GM18517 (cell line): ENCODE measurements at regions not wholly inside any gene's neighbourhood (a gene's known extent, or its start where the extent isn't known, plus 50 kb on each side); places are given as distances from the start of the nearest gene placed in this dataset.

Source experiments
- ATAC-seq: cut with Tn5 transposase; IDR thresholded peaks from one replicate; pipeline ENCODE4 v1.9.1; 2021; ENCODE audit warnings: mild to moderate bottlenecking, moderate library complexity; ENCODE audit not compliant: unreplicated experiment

DNA sequence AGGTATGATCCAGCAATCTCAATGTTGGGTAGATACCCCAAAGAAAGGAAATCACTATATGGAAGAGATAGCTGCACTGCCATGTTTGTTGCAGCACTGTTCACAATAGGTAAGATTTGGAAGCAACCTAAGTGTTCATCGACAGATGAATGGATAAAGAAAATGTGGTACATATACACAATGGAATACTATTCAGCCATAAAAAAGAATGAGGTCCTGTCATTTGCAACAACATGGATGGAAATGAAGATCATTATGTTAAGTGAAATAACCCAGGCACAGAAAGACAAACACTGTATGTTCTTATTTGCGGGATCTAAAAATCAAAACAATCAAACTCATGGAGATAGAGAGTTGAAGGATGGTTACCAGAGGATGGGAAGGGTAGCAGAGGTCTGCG is 372.4 kb upstream of the SPRED2 start:
- no peak for ATAC-seq

DNA sequence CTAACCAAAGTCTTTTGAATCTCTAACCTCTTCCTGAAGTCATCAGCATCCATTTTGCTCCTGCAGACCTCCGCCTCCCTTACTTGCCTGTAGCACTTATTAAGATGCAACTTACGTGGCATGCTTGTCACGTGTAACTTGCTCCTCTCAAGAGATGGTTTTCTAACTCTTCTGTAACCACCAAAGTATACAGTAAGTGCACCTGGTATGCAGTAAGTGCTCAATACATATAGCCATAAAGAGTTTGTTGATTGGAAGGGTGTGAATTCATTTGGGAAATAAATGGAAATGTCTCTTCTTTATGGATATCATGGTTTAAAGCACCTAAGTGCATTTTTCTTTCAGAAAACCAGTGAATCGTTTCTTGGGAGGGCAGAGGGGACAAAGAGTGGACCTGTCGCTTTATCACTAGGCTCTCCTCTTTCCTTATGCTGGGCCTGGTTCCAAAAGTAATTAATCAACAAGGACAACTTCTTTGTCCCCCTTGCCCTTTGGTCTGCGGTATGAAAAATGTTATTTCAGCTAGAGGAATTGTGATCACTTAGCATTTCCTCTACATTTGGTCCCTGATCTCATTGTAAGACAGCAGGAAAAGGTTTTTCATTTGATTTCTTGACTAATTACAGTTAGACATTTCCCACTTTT is 370.0 kb upstream of the SPRED2 start:
- ATAC-seq = no peak

DNA sequence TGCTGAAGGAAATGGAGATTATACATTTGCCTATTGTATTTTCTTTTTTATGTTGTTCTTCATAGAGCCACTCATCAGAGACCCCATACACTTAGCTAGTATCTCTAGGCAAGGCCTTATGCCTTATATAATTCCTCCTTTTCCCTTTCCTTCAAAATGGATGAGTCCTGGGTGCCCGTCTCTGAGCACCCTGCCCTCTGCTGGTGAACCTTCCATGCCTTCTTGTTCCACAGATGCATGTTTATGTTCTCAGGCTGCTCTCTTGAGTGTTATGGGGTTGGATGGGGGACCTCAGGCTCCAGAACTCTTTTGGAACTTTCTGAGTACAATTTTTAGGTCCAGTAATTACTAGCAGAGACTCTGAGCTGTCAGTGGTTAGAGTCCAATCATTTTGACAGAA is 368.6 kb upstream of the SPRED2 start:
- ATAC-seq = no peak

DNA sequence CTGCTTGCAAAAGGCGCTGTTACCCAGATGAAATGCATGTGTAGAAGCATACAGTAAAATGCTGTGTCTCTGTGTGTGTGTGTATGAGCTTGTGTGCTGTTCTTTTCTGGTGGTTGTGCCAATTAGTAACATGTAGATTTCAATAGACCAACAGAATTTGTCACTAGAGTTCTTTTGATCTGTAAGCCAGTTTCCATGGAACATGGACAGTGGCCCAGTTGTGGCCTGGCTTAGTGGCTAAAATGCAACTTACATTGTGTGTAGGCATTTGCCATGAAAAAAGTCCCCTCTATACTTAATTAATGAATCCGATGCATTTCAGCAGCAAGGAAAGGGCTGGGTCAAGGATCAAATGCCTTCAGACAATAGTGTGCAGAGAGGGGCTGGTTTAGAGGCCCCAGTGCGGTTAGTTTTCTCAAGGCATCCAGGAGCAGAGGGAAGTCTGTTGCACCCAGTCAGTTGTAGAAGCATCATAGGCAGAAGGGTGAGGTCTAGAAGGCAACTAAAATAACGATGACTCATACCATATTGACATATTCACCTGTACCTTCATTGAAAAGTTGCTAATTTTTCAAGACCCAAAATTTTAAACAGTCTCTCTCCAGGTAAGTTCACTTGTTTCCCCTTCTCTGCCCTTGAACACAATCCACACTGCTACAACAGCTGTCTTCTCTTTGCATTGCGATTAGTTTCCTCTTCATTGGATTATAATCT is 366.9 kb upstream of the SPRED2 start:
- no peak for ATAC-seq

DNA sequence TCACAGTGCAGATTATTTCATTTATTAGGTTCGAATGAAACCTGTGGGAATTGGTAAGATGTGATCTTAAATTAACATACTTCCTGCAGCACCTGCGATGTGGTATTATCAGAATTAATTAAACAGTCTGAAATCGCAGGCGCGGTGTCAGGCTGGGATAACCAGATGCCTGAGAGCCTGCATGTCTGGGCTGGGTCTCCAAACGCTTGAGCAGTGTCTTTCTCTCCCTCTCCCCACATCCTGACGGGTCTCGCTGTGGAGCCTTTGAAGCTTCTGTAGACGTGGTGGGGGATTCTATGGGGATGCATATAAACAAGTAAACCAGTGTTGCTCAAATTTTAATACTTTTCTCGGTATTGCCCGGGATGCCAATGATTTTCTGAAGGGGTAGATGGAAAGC is 366.2 kb upstream of the SPRED2 start:
- ATAC-seq = no peak

DNA sequence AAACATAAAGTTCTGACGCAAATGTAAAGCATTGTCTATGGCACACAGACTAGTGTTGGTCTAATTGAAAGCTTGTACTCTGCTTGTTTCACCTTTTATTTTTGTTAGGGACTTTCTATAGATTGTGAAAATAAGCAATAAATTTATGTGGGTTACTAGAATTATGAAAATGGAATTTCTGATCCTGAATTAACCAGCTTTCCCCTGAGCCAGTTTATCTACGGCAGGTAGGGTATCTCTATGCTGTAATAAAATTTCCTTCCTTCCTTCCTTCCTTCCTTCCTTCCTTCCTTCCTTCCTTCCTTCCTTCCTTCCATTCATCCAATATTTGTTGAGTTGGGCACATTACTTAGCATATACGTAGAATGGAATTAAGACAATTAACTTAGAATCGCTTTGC is 362.6 kb upstream of the SPRED2 start:
- no peak for ATAC-seq

DNA sequence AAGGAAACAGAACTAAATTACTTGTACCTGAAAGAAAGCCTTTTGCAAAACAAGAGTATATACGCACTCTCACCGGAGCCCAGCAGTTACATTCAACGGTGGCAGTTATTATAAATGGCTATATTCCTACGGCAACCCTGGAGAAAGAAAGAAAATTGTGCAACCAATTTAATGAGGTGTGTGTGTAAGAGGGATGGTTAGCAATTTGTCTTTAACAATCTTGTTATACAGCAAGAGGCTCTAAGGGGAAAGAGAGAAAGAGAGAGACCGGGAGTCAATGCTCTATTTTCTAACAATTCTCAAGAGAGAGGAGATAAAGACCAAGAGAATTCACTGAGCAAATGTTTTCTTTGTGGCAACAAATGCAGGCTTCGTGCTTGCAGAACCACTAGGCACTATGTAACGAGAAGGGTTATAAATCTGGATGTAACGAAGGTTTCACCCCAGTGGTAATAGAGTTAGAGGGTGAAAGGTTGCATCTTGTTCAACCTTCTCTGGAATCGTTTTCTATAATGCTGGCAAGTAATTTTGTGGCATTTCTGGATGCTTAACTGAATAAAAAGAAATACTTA is 359.1 kb upstream of the SPRED2 start:
- no peak for ATAC-seq

DNA sequence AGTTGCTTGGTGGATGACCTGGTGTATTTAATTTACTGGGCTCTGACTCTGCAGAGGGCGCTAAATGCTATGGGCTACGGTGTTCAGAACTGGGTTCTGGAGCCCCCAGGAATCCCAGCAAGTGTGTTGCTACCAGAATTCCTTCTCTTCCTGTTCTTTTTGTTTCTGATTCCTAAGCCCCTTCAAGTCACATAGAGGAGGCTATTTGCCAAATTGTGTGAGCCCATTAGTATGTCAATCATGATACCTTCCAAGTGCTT is 358.2 kb upstream of the SPRED2 start:
- ATAC-seq = no peak

DNA sequence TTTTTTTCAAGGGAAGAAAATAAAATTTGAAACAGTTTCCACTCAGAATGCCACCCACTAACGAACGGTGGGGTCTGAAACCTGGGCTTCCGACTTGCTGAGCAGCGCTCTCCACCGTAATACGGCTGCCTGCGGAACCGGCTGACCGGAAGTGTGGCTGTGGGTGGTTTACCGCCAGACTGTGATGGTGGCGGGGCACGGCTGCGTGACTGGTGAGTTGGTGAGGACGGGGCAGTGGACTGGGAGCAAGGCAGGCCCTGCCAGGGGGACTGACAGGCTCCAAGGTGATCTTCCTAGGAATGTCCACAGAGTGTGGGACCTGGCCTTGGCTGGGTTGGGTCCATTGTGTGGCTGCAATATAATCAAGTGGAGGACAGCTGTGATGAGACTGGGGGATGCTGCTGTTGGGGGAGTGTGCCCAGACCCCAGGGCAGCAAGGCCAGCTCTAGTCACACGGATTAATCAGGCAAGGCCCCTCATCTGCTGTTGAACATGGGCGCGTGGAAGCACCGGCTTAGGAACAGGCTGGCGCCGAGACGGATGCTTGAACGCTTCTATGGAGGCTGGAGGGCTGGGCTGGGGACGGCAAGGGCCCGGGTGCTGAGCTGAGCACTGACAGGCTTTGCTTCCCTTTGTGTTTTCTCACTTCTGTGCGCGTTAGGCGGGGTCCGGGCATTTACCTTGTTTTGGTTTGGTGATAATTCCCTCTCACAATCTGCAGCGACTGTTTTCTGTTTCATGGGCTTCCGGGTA is 357.7 kb upstream of the SPRED2 start:
- ATAC-seq = no peak

DNA sequence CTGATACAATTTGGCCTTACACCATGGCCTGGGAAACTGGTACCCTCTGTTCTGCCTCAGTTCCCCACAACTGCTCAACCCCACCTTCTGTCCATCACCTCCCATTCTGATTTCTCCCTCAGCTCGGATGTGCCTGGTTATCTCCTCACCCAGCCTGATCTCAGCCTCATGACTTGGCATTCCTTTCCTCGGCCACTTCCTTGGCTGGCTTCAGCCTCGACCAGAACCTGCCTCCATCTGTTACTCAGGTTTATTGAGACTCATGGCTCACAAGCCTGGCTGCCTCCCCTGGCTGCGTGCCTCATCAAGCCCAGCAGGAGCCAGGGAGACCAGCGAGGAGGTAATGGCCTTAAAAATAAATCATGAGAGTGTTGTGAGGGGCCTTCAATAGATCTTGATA is 356.2 kb upstream of the SPRED2 start:
- ATAC-seq = no peak

DNA sequence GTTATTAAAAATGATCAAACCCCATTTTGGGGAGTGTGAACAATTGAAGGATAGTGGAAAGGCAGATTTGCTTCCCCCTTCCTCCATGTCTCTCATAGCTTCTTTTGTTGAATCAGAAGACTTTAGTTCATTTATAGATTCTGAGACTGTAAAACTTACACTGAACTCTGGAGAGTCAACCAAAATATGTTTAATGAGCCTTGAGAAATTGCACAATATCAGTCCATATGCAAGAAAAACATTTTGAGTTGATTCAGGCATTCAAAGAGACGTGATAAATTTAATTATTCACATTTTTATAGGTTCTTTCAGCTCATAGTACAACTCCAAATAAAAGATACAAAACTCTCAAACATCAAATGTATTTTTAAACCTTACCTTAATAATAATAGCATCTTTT is 354.4 kb upstream of the SPRED2 start:
- no peak for ATAC-seq

DNA sequence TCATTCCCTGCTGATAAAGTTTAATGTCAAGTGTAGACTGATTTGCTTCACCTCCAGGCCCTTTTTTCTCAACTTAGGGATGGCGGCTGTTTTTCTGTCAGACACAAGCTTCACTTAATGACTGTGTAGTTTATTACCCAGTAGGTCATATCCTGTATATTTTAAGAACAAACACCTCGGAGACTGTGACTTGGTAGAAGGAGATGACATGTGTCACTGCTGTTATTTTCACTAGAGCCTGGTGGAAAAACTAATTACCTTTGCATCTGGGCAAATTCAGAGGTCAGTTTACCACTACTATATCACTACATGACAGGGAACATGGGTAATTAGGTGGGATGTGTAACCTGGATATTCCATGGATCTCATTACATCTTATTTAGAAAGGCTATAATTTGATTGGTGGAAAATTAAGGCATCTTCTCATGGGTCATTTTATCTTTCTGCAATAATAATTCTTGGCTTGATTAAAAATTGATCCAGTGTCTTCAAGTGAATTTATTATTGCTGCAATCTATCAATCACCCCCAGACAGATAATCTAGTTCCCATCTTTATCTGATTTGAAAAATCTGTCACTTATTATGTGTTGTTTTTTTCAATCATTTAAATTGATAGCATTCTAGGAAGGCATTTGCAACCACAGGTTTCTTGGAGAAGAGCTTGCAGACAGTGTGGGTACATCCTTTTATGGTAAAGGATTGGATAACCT is 353.8 kb upstream of the SPRED2 start:
- no peak for ATAC-seq

DNA sequence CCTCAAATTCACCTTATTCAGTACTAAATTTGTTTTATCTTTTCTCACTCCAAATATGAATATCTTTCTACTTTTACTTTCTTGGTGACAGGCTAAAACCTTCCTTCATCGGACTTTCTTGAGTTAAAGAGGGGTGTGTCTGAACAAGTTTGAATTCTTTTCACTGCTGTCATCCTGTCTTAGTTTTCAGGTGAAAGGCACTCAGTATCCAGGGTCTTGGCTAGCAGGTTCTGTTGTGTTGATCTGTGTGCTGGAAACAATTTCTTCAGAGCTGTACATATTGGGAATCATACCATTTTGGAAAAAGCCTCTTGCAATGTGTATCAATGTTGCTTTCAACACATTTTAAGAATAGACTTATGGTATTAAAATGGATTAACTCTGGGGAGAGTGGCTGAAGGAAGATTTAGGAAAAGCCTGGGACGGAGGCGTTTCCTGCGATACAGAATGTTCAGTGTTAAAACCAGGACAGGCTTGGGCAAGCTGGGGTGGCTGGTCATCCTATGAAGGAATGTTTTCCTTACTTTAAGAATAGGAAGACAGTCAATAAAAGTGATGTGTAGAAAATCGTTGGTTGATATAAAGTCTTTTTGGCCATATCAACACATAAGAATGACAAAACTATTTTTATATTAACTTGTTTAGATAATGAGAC is 350.7 kb upstream of the SPRED2 start:
- no peak for ATAC-seq

DNA sequence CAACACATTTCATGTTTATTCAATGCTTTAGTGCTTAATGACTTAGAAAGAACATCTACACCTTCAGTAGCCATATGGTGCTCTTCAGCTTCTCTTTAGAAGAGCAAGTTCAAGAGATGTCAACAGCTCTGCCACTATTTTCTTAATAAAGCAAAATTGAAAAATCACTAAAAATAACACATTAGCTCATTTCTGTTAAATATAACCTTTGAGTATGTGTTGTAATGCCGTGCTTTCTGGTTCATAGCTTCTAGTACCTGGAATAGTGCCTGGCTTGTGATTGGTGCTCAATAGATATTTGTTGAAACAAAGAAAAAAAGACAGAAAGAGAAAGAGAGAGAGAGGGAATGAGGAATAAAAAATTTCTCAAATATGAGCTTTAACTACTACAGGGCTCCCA is 349.8 kb upstream of the SPRED2 start:
- no peak for ATAC-seq

DNA sequence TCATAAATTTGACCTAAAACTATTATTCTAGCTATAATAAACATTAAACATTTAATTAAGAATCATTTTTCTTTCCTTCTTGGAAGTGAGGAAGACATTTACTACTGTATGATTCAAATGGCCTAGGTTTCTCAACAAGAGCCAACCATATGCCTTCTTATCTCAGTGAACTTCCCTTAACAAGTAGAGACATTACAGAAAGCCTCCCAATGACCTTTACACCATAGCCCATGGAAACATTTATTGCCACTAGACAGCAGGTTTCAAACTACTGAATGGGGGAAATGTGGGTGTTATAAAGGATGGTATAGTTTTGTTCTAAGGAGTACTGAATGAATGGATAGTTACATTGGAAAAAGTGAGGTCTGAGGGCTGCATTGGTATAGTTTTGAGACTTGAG is 349.4 kb upstream of the SPRED2 start:
- ATAC-seq = no peak

DNA sequence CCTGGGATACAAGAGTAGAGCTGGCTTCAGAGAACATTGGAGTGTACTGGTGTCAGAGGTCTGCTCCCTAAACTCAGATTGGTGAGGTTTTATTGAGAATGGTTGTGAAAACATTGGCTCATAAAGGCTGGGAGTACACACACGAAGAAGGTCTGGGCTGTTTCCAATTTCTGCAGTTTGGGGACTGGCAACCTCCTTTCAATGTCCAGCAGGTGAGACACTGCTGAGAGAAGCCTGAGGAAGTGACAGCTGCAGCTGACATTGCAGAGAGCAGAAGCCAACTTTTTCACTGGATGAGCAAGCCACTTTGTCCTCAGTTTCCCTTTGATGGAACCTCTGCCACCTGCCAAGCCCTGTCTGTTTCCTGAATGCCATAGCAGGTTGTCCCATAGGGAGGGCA is 346.6 kb upstream of the SPRED2 start:
- ATAC-seq = no peak

DNA sequence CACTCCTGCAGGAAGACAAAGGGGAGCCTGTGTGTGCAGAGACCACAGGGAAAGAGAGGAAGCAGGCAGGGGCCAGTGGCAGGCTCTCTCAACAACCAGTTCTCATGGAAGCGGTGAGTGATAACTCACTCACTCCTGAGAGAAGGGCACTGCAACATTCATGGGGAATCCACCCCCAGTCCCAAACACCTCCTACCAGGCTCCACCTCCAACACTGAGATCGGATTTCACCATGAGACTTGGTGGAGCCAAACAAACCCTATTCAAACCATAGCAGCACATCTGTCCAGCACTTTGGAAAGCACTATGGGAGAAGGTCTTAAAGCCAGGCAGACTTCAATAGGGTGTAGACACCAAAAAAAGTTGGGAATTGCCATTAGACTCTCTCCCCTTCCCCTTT is 345.7 kb upstream of the SPRED2 start:
- no peak for ATAC-seq

DNA sequence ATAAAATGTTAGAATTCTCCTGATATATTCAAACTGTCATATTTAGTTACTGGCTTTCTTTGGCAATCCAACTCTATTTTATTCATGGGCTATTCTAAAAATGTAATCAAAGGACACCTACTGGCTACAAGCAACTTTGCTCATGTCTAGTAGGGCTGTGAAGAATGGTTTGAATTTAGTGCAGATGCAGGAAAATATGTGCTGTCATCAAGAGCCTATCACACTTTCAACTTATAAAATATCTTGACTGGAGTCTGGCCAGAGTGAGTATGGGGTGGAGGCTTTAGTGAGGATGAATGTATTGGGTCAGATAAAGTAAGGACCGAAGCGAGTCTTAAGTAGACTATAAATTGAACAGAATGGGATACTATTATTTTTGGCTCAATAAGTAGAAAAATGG is 343.4 kb upstream of the SPRED2 start:
- no peak for ATAC-seq

DNA sequence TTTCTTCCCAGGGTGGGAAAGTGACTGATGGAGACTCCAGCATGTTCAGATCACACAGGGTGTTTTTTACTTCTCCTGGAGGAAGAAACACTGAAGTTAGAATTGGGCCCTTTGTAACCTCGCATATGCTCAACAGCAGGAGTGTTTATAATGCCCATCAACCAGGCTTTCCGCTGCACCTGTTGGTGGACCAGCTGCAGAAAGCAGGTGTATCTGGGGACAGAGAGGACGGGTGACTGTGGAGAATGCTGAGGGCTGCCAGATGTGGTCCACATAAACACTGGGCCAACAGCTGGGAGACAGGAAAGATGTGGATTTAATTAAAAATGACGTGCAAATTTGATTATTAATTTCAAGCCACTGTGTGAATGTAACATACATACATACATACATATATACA is 335.5 kb upstream of the SPRED2 start:
- no peak for ATAC-seq

DNA sequence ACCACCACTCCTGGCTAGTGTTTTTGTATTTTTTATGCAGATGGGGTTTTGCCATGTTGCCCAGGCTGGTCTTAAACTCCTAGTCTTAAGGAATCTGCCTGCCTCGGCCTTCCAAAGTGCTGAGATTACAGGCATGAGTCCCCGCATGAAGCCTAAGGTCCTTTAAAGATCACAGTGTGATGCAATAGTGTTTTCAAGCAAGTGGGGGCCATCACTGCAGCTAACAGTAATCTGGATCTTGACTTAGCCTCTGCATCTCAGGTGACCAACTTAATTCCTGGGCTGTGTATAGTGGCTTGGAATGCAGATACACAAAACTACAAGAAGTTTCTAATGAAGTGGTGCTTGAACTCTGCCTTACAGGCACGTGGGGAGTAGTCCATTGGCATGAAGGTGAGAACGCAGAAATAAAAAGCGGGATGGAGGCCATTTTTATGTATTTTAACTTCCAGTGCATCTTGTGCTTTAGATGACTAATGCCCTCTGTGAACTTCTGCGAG is 334.4 kb upstream of the SPRED2 start:
- no peak for ATAC-seq

DNA sequence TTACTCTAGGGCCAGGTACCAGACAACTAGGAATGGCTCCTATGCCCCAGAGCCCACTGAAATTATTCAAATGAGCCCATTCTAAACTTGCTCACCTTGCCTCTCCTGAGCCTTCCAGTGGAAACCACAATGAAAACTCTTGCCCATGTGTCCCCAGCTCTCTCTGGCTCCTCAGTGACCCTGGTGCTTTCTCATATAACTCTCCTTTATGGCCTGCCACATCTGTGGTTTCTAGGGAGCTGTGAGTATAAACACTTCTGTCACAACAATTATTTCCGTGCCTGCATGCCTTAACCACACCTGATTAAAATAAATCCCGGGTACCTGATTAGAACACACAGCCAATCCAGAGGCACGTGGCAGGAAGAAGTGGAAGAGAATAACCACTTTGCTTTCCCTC is 333.0 kb upstream of the SPRED2 start:
- ATAC-seq = no peak
